EH (cell line): ENCODE measurements at regions not wholly inside any gene's neighbourhood (a gene's known extent, or its start where the extent isn't known, plus 50 kb on each side); places are given as distances from the start of the nearest gene placed in this dataset.

Source experiments
- DNase-seq: peaks from one replicate; pipeline ENCODE4 v3.0.0-alpha.2; 2015; ENCODE audit warnings: low read depth

DNA sequence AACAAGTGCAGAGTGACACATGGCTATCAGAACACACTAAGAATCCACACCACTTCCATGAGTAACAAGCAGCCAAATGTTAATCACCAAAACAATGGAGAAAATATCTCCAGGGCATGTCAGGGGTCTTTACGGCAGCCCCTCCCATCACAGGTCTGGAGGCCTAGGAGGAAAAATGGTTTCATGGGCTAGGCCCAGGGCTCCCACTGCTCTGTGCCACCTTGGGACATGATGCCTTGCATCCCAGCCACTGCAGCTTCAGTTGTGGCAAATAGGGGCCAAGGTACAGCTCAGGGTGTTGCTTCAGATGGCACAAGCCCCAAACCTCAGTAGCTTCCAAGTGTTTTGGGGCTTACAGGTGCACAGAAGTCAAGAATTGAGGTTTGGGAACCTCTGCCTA lies 66.6 kb downstream of the NEURL3 start:
- no peak for DNase-seq

- DNase-seq: no peak
Observed at GRCh38 chr2:96437512-96437911, 67.6 kb downstream of the NEURL3 start.

- DNase-seq: no peak
Observed at GRCh38 chr2:96436961-96437360, 68.2 kb downstream of the NEURL3 start.

DNA sequence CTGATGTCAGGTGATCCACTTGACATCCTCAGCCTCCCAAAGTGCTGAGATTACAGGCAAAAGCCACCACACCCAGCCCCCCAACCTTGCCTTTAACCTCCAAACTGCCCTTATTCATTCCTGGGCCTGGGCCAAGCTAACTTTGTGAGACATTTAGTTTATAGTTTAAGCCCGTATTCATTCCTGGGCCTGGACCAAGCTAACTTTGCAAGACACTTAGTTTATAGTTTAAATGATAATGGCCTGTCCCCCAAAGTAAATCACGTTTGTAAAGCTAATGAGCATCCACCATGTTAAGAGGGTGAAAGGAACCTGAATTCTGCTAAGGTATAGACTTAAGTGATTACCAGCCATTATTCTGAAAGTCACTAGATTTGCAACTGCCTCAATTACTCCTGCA lies 68.7 kb downstream of the NEURL3 start:
- no peak for DNase-seq

GRCh38 chr2:96431319-96431718 lies 73.8 kb downstream of the NEURL3 start:
- no peak for DNase-seq

DNA sequence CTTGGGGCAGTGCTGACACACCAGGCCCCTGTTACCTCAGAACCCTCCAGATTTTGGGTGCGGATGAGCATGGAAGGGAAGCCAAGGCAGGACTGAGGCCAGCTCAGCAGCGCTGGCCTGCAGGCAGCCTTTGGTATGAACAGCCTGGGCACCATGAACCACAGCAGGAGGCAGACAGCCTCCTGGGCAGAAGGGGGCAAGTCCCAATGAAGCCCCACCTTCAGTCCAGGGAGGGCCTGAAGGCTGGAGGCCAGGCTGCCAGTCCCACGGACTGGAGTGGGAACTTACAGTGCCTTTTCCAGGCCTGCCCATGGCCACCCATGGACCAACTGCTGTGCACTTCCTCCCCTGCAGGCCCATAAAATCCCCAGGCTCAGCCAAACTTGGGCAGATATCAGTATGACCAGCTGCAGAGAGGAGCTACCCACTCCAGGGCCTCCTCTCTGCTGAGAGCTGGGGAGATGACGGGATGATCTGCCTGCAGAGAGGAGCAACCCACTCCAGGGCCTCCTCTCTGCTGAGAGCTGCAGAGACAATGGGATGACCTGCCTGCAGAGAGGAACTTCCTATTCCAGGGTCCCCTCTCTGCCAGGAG lies 74.7 kb downstream of the NEURL3 start:
- DNase-seq: no peak

- DNase-seq: peak; percentile 82
Observed at GRCh38 chr2:96427917-96428316, 77.2 kb downstream of the NEURL3 start.

DNA sequence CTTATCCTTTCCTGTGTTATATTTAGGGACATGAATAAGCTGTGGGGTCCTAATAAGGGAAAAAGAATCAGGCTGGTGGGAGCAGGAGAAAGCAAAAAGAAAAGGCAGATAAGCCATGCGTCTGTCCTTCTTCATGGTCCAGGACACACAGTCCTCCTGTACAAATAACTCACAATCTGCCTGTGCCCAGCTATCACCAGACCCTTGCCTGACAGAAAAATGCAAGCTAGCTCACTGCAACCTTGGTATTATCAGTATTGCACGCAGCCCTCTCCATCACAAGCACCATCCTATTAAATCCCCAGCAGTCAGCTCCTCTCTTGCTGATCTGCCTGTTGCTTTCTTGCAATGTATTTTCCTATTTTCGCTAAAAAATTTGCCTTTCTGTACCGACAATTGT lies 78.0 kb downstream of the NEURL3 start:
- DNase-seq: no peak

DNA sequence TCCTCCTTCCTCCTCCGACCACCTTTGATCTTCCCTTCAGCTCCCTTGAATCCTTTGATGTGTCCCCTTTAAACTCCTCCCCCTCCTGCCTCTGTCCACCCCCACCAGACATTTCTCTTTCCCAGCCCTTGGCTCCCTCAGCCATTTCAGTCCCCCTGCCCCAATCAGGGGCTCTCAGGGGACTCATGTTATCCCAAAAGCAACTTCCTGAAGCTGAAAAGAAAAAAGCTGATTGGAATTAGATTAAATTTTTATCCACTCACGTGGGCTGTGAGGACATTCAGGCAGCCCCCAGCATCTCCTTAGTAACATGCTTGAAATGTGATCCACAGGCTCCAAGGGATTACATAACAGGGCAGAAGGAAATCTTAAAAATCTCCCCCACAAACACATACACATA lies 81.3 kb downstream of the NEURL3 start:
- peak; percentile 61 for DNase-seq
